ENCODE measurements at regions not wholly inside any gene's neighbourhood (a gene's known extent, or its start where the extent isn't known, plus 50 kb on each side); places are given as distances from the start of the nearest gene placed in this dataset.
"Not testable (repeated sequence)": the region's sequence is repeated elsewhere in the genome, so short reads cannot be mapped to it uniquely, and the experiment has no call there.

DNA sequence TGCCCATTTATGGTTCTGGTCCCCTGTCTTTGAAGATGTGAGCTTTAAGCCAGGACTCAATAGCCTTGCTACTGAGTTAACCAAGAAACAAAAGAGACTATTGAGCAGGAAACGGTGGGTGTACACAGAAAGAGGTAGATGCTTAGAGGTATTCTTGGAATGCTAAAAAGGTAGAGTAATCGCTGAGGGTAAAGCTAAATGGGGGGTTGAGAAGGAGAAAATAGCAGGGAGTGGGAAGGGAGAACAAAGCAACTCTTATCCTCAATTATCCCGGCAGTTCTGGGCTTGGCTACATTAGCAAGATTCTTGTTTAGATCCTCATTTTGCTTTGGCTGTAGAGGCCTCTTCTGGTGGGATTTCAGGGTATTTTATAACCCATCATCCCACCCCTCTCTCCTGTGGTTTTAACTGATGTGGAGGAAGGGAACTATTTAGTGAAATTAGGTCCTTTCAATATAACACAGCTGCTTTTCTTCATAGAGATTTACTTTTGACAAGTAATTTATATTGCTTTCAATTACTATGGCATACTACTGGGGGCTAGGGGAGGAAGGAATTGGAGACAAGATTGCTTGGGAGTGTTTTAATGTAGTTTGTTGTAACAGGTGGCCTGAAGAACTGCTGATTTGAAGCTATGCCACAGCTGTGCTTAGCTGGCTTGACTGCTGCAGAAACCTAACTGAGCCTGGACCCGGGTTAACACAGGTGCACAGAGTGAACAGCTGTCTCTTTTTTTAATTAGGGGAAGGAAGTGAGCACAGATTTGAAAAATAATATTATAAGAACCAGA is 234.3 kb upstream of the CCDC54 start:
- DNase-seq (ENCODE audit: low read depth): no peak

DNA sequence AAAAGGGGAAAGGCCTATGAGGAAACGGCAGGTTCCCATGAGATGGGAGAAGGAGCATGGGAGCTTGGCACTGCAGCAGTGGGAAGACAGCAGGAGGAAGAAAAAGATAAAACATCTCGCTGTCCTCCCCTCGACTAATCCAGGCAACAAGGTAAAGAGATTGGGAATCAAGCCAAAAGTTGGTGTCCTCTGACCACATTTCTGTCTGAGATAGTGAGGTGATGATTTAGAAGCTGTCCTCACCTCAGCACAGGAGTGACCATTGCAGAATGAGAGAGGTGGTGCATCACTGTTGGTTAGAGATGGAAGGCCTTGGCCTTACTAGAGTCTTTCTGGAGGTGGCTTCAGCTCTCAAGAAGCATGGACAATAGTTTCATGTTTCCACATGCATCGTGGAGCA is 226.6 kb upstream of the CCDC54 start:
- DNase-seq (ENCODE audit: low read depth): no peak

GRCh38 chr3:107153981-107154380 is 223.3 kb upstream of the CCDC54 start:
- DNase-seq (ENCODE audit: low read depth): no peak

- no peak for DNase-seq (ENCODE audit: low read depth)
Measured at GRCh38 chr3:107172411-107172810, 204.8 kb upstream of the CCDC54 start.

DNA sequence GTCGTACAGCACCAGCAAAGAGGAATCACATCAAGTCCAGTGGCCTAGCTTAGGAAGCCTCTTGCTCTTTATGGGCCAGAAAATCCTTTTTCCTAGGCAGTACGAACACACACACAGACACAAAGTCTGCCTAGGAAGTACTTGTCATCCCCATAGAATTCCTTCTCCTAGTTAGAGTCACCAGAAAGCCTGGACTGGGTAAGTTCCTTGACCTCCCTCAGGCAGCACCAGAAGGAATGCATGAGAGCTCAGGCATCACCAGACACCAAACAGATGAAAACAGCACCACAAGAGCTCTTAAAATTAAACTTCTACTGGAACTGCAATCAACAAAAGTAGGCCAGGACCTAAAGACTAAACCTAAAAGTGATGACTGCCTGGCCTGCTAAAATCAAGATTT is 192.9 kb upstream of the CCDC54 start:
- DNase-seq (ENCODE audit: low read depth): no peak

GRCh38 chr3:107188262-107188661 is 189.0 kb upstream of the CCDC54 start:
- DNase-seq (ENCODE audit: low read depth): no peak

DNA sequence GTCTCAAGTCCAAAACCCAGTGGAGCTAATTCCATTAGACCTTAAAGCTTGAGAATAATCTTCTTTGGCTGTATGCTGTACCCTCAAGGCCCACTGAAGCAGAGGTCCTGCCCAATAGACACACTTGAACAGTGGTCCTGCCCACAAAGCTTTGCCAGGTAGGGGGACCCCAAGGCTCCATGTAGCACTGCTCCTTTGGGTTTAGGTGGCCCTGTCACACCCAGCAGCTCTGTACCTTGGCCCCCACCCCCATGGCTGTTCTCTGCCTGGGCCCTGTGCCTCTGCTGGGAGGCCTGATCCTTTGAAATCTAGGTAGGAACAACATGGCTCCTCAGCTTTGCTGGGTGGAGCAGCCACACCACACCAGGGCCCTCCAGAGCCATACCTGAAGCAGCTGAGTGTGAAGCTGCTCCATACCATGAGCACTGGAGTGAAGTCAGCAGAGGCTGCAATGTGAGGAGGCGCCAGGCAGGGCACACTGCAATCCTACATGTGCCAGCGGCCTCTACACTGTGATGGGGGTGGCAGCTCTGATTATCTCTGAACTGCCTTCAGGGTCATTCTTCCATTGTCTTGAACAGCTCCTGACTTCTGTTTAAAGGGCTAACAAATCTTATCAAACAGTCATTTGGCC is 188.0 kb upstream of the CCDC54 start:
- DNase-seq (ENCODE audit: low read depth): no peak

DNA sequence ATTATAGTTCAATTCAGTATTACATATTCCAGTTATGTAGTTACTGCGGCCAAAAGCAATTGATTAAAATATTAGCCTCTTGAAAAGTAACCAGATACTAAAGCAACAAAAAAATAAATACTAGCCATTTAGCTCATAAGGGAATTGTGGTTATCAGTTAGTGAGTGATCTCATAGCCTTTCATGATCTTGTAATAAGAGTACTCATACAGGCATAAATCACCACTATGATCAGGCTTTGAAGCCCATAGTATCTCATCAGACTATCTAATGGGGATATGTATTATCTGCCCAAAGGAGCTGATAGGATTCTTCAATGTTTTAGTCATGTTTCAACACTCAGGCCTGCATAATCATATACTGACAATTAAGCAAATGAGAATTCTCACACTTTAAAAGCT is 184.1 kb upstream of the CCDC54 start:
- no peak for DNase-seq (ENCODE audit: low read depth)

DNA sequence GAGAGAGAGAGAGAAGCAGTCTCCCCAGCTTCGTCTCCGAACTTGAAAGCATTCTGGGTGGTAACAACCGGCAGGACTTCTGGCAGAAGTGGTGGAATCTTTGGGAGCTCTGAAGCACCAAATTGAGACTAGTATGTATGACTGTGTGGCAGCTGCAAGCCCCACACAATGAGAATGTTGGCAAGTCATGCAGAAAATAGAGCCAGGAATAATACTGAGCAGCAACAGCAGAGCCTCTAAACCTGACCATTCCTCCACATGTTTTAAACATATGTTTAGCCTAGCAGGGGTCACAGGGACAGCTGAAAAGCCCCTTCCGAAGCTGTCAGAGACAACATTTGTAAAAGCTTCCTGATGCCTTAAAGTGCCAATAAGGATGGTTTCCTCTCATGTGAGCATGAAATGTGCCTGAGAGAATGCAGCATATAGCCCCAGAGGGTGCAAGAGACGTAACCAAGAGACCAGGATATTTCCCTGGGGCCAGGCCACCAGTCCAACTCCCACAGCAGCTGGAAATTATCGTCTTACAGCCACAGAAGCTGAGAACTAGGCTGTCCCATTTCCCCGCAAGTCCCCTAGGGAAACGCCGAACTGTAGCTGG is 178.6 kb upstream of the CCDC54 start:
- no peak for DNase-seq (ENCODE audit: low read depth)

- DNase-seq (ENCODE audit: low read depth): no peak
Measured at GRCh38 chr3:107201146-107201545, 176.1 kb upstream of the CCDC54 start.

DNA sequence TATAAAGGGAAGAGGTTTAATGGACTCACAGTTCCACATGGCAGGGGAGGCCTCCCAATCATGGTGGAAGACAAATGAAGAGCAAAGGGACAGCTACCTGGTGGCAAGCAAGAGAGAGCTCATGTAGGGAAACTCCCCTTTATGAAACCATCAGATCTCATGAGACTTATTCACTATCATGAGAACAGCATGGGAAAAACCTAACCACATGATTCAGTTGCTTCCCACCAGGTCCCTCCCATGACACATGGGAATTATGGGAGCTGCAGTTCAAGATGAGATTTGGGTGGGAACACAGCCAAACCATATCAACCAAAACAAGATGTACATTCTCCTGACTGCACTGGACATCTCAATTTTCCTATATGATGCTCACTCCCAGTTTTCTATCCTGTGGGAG is 174.4 kb upstream of the CCDC54 start:
- DNase-seq (ENCODE audit: low read depth): not testable (repeated sequence)

GRCh38 chr3:107204121-107204520 is 173.1 kb upstream of the CCDC54 start:
- no peak for DNase-seq (ENCODE audit: low read depth)

GRCh38 chr3:107205358-107205757 is 171.9 kb upstream of the CCDC54 start:
- DNase-seq (ENCODE audit: low read depth): no peak

DNA sequence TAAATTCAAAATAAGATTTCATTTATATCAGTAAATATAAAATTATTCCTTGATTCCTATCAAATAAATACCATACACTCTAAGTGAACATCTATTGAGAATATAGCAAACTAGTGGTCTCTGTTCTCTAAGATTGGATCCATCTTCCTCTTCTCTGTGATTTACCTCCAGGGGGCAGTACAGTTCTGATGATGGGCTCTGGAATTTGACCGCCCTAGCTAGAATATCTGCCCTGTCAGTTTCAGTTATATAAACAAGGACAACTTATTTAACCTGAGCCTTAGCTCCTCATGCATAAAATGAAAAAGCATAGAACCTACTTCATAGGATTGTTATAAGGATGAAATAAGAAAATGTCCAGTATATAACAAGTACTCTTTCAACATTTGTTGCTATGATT is 171.1 kb upstream of the CCDC54 start:
- no peak for DNase-seq (ENCODE audit: low read depth)

DNA sequence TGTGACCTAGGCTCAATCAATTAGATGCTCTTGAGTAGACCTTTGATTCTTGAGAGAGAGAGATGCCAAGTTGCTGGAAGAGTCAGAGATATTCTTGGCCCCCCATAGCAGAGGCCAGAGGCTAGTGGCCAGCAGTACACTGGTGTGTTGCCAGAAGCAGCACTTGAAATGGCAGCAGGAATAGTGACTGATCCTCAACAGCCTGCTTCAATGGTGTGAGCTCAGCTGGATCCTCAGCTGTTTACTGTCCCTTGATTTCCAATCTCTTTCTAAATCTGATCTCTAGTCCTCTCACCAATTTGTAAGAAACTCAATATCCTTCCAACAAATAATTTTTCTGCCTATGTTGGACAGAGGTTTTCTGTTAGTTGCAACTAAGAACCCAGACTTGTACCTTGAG is 170.3 kb upstream of the CCDC54 start:
- no peak for DNase-seq (ENCODE audit: low read depth)

DNA sequence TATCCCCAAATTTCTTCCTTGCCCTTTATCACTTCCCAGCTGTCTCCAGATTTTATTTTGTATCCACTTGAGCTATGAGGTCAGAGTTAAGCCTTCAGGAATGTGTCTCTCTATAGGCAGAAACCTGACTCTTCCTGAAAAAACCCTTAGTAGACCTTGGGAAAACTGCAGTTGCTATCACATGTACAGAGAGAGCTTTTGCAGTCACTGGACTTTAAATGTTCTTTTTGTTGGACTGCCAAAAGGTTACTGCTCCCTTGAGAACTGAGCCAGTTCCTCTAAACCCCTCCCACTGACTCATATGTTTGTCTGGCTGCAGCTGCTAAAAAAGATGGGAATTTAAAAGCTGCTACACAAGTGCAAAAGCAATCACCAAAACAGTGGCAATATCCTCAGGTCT is 169.1 kb upstream of the CCDC54 start:
- no peak for DNase-seq (ENCODE audit: low read depth)

DNA sequence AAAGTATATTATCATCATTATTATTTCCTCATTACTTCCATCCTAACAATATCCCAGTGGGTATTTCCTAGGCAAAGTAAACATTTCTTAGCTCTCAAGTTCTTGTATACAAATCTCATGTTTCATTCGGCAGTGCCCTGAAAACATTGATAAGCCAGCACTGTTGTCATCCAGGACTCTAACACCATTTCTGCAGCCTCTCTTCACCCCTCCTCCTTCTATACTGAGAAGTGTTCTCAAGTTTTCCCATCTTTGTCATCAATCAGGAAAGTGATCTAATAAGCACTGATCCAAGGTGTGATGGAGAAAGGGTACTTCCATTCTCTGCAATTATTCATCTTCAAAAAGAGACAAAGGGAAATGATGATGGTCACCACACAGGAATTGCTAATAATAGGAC is 168.4 kb upstream of the CCDC54 start:
- DNase-seq (ENCODE audit: low read depth): no peak

GRCh38 chr3:107209302-107209990 is 167.8 kb upstream of the CCDC54 start:
- DNase-seq (ENCODE audit: low read depth): no peak

GRCh38 chr3:107211608-107212007 is 165.6 kb upstream of the CCDC54 start:
- DNase-seq (ENCODE audit: low read depth): no peak

DNA sequence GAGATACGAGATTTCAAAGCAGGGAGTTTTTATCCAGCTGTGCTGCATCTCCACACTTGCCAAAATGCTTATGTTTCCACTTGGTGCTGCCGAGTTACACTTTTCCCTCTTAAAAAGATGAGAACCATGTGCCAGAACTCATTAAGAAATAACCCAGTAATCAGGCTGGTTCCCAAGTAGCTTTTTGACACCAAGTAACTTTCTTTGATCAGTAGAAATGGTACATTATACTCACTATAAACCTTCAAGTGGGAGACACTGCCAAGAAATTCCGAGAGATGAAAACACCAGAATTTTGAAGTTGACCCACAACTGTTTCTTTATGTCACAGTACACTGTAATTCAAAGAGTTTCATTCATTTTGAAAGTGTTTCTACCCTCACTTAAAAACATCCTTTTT is 164.6 kb upstream of the CCDC54 start:
- no peak for DNase-seq (ENCODE audit: low read depth)

DNA sequence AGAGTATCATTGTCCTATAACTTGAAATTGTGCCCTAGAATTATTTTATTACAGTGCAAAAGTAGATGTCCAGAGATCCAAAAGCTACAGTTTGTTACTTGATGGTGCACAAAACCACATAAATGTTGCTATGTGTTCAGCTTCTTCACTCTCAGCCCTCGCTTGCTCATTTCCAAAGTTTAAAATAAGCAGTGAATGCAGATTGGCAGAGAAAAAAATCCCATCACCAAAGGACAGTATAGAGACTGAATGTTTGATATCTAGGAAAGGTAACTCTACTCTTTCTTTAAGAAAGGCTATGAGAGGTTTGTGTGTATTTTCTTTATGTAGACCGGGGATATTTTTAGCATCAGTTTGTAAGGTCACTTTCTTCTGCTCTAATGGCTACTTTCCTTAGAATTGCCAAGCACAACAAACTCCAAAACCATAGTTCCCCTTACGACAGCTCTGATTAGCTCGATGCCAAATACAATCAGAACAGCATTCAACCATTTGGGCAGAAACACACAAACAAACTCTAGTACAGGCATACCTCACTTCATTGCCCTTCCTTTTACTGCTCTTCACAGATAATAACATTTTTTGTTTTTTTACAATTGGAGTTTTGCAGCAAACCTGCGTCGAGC is 164.1 kb upstream of the CCDC54 start:
- DNase-seq (ENCODE audit: low read depth): no peak

DNA sequence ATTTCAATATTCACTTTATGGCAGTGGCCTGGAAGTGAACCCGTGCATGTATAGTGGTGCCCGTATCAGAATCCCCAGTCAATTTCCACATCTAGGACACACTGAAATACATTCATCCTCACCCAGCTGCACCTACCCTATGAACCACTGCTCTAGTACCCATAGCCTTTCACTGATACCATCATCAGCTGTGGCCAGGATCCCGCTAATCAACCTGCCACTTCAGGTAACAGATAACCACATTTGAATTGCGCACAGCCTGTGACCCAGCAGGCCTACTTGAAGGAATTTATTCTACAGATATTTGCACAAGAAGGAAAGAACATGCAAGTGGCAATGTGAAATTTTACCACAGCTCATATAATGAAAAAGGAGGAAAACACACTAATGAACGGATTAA is 161.0 kb upstream of the CCDC54 start:
- DNase-seq (ENCODE audit: low read depth): no peak

Measured in T follicular helper cell (primary cell).